ENCODE measurements at regions not wholly inside any gene's neighbourhood (a gene's known extent, or its start where the extent isn't known, plus 50 kb on each side); places are given as distances from the start of the nearest gene placed in this dataset.

- DNase-seq (ENCODE audit: low spot score) = no peak
- no peak for ATAC-seq
- Histone ChIP-seq H3K36me3 (ENCODE audit: insufficient read depth) (no peaks in the 10 kb centered on the region), H3K4me3 (no peak overlapping the region), H3K79me2 (replicated peaks; ENCODE audit: insufficient read depth) (no peaks in the 10 kb centered on the region), H3K27me3 (ENCODE audit: insufficient read depth) (no peaks in the 10 kb centered on the region), H3K9me2 (ENCODE audit: insufficient read depth) (no peaks in the 10 kb centered on the region), H3F3A (replicated peaks; ENCODE audit: low read depth) (no peaks in the 10 kb centered on the region), H2AFZ (no peak overlapping the region), H3K4me1 (ENCODE audit: insufficient read depth) (0 out of 2 replicates have a peak, but pooled peaks cover 8% of the 10 kb centered on the region), H3K4me2 (no peak overlapping the region), H3K27ac (ENCODE audit: low read depth) (no peak overlapping the region), H4K20me1 (replicated peaks; ENCODE audit: insufficient read depth) (no peaks in the 10 kb centered on the region)
- peaks cover 14% of the 10 kb centered on the region for H3K4me1 Mint-ChIP-seq
- no peak overlapping the region for H3K4me3 Mint-ChIP-seq
- H3K27ac Mint-ChIP-seq = no peak overlapping the region
- H3K9me3 Mint-ChIP-seq = no peaks in the 10 kb centered on the region
- peaks cover 3% of the 10 kb centered on the region for H3K27me3 Mint-ChIP-seq (ENCODE audit: insufficient read depth, low read depth, poor library complexity)
- H3K36me3 Mint-ChIP-seq (ENCODE audit: low read depth) = no peaks in the 10 kb centered on the region
- TF ChIP-seq POLR2AphosphoS5 (IDR thresholded peaks at IDR 0.05; ENCODE audit: low read depth) = no peak
- no peak for TF ChIP-seq STAT1 (IDR thresholded peaks at IDR 0.05; ENCODE audit: unreplicated experiment)
- TF ChIP-seq CTCF (conservative IDR thresholded peaks at IDR 0.05; ENCODE audit: low read depth in 2 of 2) = no peak
- TF ChIP-seq EZH2 (IDR thresholded peaks at IDR 0.05; ENCODE audit: low read depth, unreplicated experiment) = no peak
- no peak for TF ChIP-seq REST (IDR thresholded peaks at IDR 0.05; ENCODE audit: unreplicated experiment)
- TF ChIP-seq ZNF114 (CRISPR knock-in tag; IDR thresholded peaks at IDR 0.05) = no peak
- no peak for TF ChIP-seq CREB1 (CRISPR knock-in tag; IDR thresholded peaks at IDR 0.05; ENCODE audit: low read depth)
- no peak for TF ChIP-seq JUNB (IDR thresholded peaks at IDR 0.05; ENCODE audit: unreplicated experiment)
- TF ChIP-seq NANOG (IDR thresholded peaks at IDR 0.05; ENCODE audit: borderline replicate concordance) = no peak
- no peak for TF ChIP-seq ZNF331 (CRISPR knock-in tag; IDR thresholded peaks at IDR 0.05; ENCODE audit: low read depth)
- no peak for TF ChIP-seq ZNF462 (CRISPR knock-in tag; IDR thresholded peaks at IDR 0.05)
- no peak for TF ChIP-seq EZH2phosphoT487 (IDR thresholded peaks at IDR 0.05; ENCODE audit: unreplicated experiment)
- TF ChIP-seq ETS1 (IDR thresholded peaks at IDR 0.05) = no peak
Measured at GRCh38 chrX:43500996-43501694, 155.0 kb upstream of the MAOA start.

Data from GM23338 (cell line).